Small intestine (tissue), 7 donors: ENCODE measurements at regions not wholly inside any gene's neighbourhood (a gene's known extent, or its start where the extent isn't known, plus 50 kb on each side); places are given as distances from the start of the nearest gene placed in this dataset.

Experiments used
- DNase-seq, 2 donors: peaks; one replicate each; pipeline versions ENCODE4 v3.0.0 to v3.0.0-alpha.2; 2013
- FAIRE-seq: peaks from 2 replicates; lab custom pipeline; 2012; peaks lifted over from hg19 to GRCh38; lab: Jason Lieb, UNC
- H3K27ac ChIP-seq, 3 donors: one replicate each; pipeline ENCODE4 v1.5.1; 2013; ENCODE audit warnings: low read length in 2 of 3, mild to moderate bottlenecking in 2 of 3, control low read depth in 1 of 3, inconsistent platforms in 1 of 3, low read depth in 1 of 3, moderate library complexity in 1 of 3
- H3K27me3 ChIP-seq, 3 donors: one replicate each; pipeline ENCODE4 v1.6.1; 2013; ENCODE audit warnings: low read length in 3 of 3, inconsistent platforms in 1 of 3; ENCODE audit not compliant: control insufficient read depth in 3 of 3, insufficient read depth in 3 of 3
- H3K36me3 ChIP-seq, 3 donors: one replicate each; pipeline ENCODE4 v1.6.1; 2013; ENCODE audit warnings: low read length in 3 of 3, inconsistent platforms in 1 of 3, low read depth in 1 of 3, mild to moderate bottlenecking in 1 of 3, moderate library complexity in 1 of 3; ENCODE audit not compliant: control insufficient read depth in 3 of 3, insufficient read depth in 2 of 3
- H3K4me1 ChIP-seq, 3 donors: one replicate each; pipeline ENCODE4 v1.6.1; 2013; ENCODE audit warnings: low read length in 2 of 3, inconsistent platforms in 1 of 3, low read depth in 1 of 3, mild to moderate bottlenecking in 1 of 3, moderate library complexity in 1 of 3; ENCODE audit not compliant: control insufficient read depth in 3 of 3, insufficient read depth in 2 of 3
- H3K4me3 ChIP-seq, 3 donors: one replicate each; pipeline ENCODE4 v1.5.1; 2013; ENCODE audit warnings: low read length in 3 of 3, control low read depth in 1 of 3, inconsistent platforms in 1 of 3, low read depth in 1 of 3, mild to moderate bottlenecking in 1 of 3, moderate library complexity in 1 of 3
- H3K9me3 ChIP-seq, 2 donors: one replicate each; pipeline ENCODE4 v1.6.1; 2013; ENCODE audit warnings: low read depth in 1 of 2, low read length in 1 of 2; ENCODE audit not compliant: control insufficient read depth in 2 of 2, insufficient read depth in 1 of 2
- WGBS, 3 donors: extraction: QIAGEN DNeasy Blood & Tissue Kit; methylation state at CpG; one replicate each; pipeline ENCODE4 v1.1.7; 2013; 5-methylcytosine and 5-hydroxymethylcytosine counted together
- donor health status: healthy with polysubstance abuse.
- donor health status: control.
- donor health status: control.
- donor health status: Bipolar disorder and iron deficiency.
- donor health status: healthy.

GRCh38 chr4:152074088-152074437 lies 313.3 kb upstream of the GATB start:
- no peak for FAIRE-seq
- WGBS, 3 donors: 90 to 100% (median 92%) methylated on average over 1 of the region's 1 CpG
- Histone ChIP-seq H3K27me3 (no peaks in the 10 kb centered on the region), H3K36me3 (no peaks in the 10 kb centered on the region), H3K4me1 (no peaks in the 10 kb centered on the region), H3K4me3 (no peak overlapping the region), H3K9me3 (no peaks in the 10 kb centered on the region), H3K27ac (no peak overlapping the region)
- DNase-seq: no peak

- Histone ChIP-seq H3K4me1 (no peaks in the 10 kb centered on the region), H3K4me3 (no peak overlapping the region), H3K27ac (no peak overlapping the region), H3K36me3 (no peaks in the 10 kb centered on the region), H3K27me3 (no peaks in the 10 kb centered on the region), H3K9me3 (no peaks in the 10 kb centered on the region)
- DNase-seq (no peak), FAIRE-seq (no peak)
- 64 to 68% (median 66%) methylated on average over 9 of the region's 9 CpGs for WGBS, 3 donors
Measured at GRCh38 chr4:152073351-152074087, 312.7 kb upstream of the GATB start.

GRCh38 chr4:152072906-152073305 lies 312.1 kb upstream of the GATB start:
- 85 to 95% (median 93%) methylated on average over 11 of the region's 11 CpGs for WGBS, 3 donors
- DNase-seq: no peak
- Histone ChIP-seq H3K27ac (no peak overlapping the region), H3K4me3 (no peak overlapping the region), H3K9me3 (no peaks in the 10 kb centered on the region), H3K36me3 (no peaks in the 10 kb centered on the region), H3K4me1 (no peaks in the 10 kb centered on the region), H3K27me3 (no peaks in the 10 kb centered on the region)
- FAIRE-seq: no peak

GRCh38 chr4:152072001-152072485 lies 311.2 kb upstream of the GATB start:
- Histone ChIP-seq H3K36me3 (no peaks in the 10 kb centered on the region), H3K27me3 (no peaks in the 10 kb centered on the region), H3K9me3 (no peaks in the 10 kb centered on the region), H3K4me1 (no peaks in the 10 kb centered on the region), H3K4me3 (no peak overlapping the region), H3K27ac (no peak overlapping the region)
- WGBS, 3 donors: 83 to 88% (median 85%) methylated on average over 8 of the region's 8 CpGs
- no peak for DNase-seq
- FAIRE-seq: no peak

- FAIRE-seq: no peak
- DNase-seq: peak in 1 of 2 donors; percentile 20
- no peaks in the 10 kb centered on the region for H3K4me1 ChIP-seq
- no peak overlapping the region for H3K4me3 ChIP-seq
- H3K27me3 ChIP-seq: no peaks in the 10 kb centered on the region
- H3K9me3 ChIP-seq: no peaks in the 10 kb centered on the region
- no peaks in the 10 kb centered on the region for H3K36me3 ChIP-seq
- no peak overlapping the region for H3K27ac ChIP-seq
- WGBS, 3 donors: 70 to 86% (median 79%) methylated on average over 6 of the region's 6 CpGs
Measured at GRCh38 chr4:152070854-152071253, 310.0 kb upstream of the GATB start.

DNA sequence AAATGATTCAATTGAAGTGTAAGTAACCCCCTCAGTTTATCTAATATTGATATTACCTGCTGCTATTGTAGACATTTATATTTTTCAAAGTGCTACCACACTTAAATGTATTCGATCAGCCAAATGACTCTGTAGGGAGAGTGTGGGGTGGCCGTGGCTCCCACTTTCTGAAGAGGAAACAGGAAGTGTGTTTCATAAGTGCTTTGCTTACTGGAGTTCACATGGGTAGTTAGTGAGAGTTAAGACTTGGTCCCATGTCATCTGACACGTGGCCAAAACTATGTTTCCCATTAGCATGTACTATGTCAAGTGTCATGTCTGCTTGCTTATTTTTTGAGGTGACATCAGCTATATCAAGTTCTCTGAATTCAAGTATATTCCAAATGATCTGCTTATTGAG lies 308.1 kb upstream of the GATB start:
- Histone ChIP-seq H3K27ac (no peak overlapping the region), H3K4me1 (peaks cover 0 to 5% (median 0%) of the 10 kb centered on the region in 3 donors), H3K9me3 (no peaks in the 10 kb centered on the region), H3K4me3 (no peak overlapping the region), H3K27me3 (no peaks in the 10 kb centered on the region), H3K36me3 (no peaks in the 10 kb centered on the region)
- DNase-seq: no peak
- 64 to 73% (median 68%) methylated on average over 3 of the region's 3 CpGs for WGBS, 3 donors
- no peak for FAIRE-seq

- no peak for DNase-seq
- WGBS, 3 donors: 86 to 91% (median 91%) methylated on average over 2 of the region's 2 CpGs
Measured at GRCh38 chr4:152065545-152065944, 304.7 kb upstream of the GATB start.

DNA sequence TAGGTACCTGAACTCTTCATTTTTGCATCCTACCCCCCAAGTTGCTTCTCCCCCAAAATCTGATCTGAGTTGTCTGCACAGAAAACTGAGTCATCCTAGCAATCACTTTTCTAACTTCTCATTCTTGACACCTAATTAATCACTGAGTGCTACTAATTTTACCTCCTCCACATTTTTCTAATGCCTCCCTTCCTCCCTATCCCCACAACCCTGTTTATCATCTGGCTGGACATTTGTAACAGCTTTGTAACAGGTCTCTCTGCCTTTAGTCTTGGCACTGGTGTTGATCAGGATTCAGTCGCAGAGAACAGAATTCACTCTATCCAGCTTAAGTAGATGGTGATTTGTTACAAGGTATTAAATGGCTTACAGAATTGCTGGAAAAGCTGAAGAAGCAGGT lies 303.9 kb upstream of the GATB start:
- FAIRE-seq (no peak), DNase-seq (no peak)
- Histone ChIP-seq H3K4me1 (peaks cover 0 to 9% (median 0%) of the 10 kb centered on the region in 3 donors), H3K36me3 (no peaks in the 10 kb centered on the region), H3K4me3 (no peak overlapping the region), H3K27ac (no peak overlapping the region), H3K9me3 (no peaks in the 10 kb centered on the region), H3K27me3 (no peaks in the 10 kb centered on the region)
- 87 to 100% (median 92%) methylated on average over 1 of the region's 1 CpG for WGBS, 3 donors

More at GRCh38 chr4:152065545-152065944, 304.7 kb upstream of the GATB start:
- Histone ChIP-seq H3K9me3 (no peaks in the 10 kb centered on the region), H3K27me3 (no peaks in the 10 kb centered on the region), H3K4me3 (no peak overlapping the region), H3K36me3 (no peaks in the 10 kb centered on the region), H3K4me1 (peaks cover 0 to 9% (median 0%) of the 10 kb centered on the region in 3 donors), H3K27ac (no peak overlapping the region)
- no peak for FAIRE-seq

DNA sequence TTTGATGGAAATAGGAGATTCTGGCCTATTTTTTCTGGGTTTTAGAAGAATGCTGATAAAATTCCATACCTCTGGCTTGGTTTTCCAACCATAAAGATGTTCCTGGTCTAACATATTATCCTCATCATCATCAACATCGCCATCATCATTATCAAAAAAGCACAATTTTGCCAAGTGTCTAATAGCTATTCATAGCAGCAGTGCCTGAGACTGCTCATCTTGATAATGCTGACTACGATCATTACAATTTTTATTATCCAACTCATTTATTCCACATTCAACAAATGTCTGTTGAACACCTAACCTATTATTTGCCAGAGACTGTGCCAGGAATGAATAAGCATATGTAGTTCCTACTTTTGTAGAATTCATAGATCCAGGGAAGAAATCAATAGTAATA lies 303.5 kb upstream of the GATB start:
- H3K4me1 ChIP-seq: peaks cover 0 to 9% (median 0%) of the 10 kb centered on the region in 3 donors
- H3K9me3 ChIP-seq: no peaks in the 10 kb centered on the region
- no peaks in the 10 kb centered on the region for H3K36me3 ChIP-seq
- no peak for DNase-seq
- no peak overlapping the region for H3K4me3 ChIP-seq
- no peak for FAIRE-seq
- H3K27ac ChIP-seq: no peak overlapping the region
- 23 to 63% (median 48%) methylated on average over 2 of the region's 2 CpGs for WGBS, 3 donors
- no peaks in the 10 kb centered on the region for H3K27me3 ChIP-seq
